Lower lobe of right lung (tissue), 2 donors: ENCODE measurements at regions not wholly inside any gene's neighbourhood (a gene's known extent, or its start where the extent isn't known, plus 50 kb on each side); places are given as distances from the start of the nearest gene placed in this dataset.

Source experiments
- ATAC-seq, 2 donors: fragments of 200-7000 bp; cut with Tn5 transposase; one replicate each; pipeline ENCODE4 v1.9.1; 2020 to 2022; ENCODE audit warnings: mild to moderate bottlenecking in 2 of 2, moderate library complexity in 2 of 2
- DNase-seq: peaks from one replicate; pipeline ENCODE4 v3.0.0-alpha.2; 2020
- H3K27ac ChIP-seq: fragments of 200-600 bp; one replicate; pipeline ENCODE4 v1.8.0; 2022
- H3K27me3 ChIP-seq: fragments of 200-600 bp; one replicate; pipeline ENCODE4 v1.8.0; 2022; ENCODE audit warnings: low read depth
- H3K36me3 ChIP-seq: fragments of 200-600 bp; one replicate; pipeline ENCODE4 v1.8.0; 2022; ENCODE audit warnings: mild to moderate bottlenecking
- H3K4me1 ChIP-seq: fragments of 200-600 bp; one replicate; pipeline ENCODE4 v1.8.0; 2022
- H3K4me3 ChIP-seq: fragments of 200-600 bp; one replicate; pipeline ENCODE4 v1.8.0; 2022; ENCODE audit warnings: mild to moderate bottlenecking
- H3K9me3 ChIP-seq: fragments of 200-600 bp; one replicate; pipeline ENCODE4 v1.8.0; 2022
- CTCF ChIP-seq: fragments of 200-600 bp; IDR thresholded peaks from one replicate; pipeline ENCODE4 v1.8.0; 2022; ENCODE audit warnings: antibody characterized with exemption, mild to moderate bottlenecking
- intact Hi-C: fragments of 100-400 bp; cut with DNase I; formaldehyde crosslinking; loops from one replicate; pipeline ENCODE4 v1.11.0; 2022
- donor health status: DM: no; HTN: yes; CAD: no; lungs with severe emphysema.

GRCh38 chr4:189073739-189074138 lies 866.9 kb upstream of the FRG1 start:
- H3K36me3 ChIP-seq, result no peaks in the 10 kb centered on the region
- no peak overlapping the region for H3K4me3 ChIP-seq
- no peak for TF ChIP-seq CTCF
- intact Hi-C loops, result no loop called here
- no peaks in the 10 kb centered on the region for H3K27me3 ChIP-seq
- H3K27ac ChIP-seq, result no peak overlapping the region
- H3K4me1 ChIP-seq, result no peaks in the 10 kb centered on the region
- H3K9me3 ChIP-seq, result no peaks in the 10 kb centered on the region
- DNase-seq (no peak), ATAC-seq (no peak)

- TF ChIP-seq CTCF, result no peak
- no peaks in the 10 kb centered on the region for H3K27me3 ChIP-seq
- H3K9me3 ChIP-seq, result no peaks in the 10 kb centered on the region
- H3K4me3 ChIP-seq, result no peak overlapping the region
- intact Hi-C loops, result no loop called here
- H3K36me3 ChIP-seq, result no peaks in the 10 kb centered on the region
- ATAC-seq (no peak), DNase-seq (no peak)
- no peaks in the 10 kb centered on the region for H3K4me1 ChIP-seq
- no peak overlapping the region for H3K27ac ChIP-seq
Measured at GRCh38 chr4:189081826-189082225, 858.8 kb upstream of the FRG1 start.

- Histone ChIP-seq H3K36me3 (no peaks in the 10 kb centered on the region), H3K27ac (no peak overlapping the region), H3K27me3 (no peaks in the 10 kb centered on the region), H3K4me1 (no peaks in the 10 kb centered on the region), H3K4me3 (no peak overlapping the region), H3K9me3 (no peaks in the 10 kb centered on the region)
- ATAC-seq (no peak), DNase-seq (no peak)
- intact Hi-C loops, result no loop called here
- TF ChIP-seq CTCF, result no peak
Measured at GRCh38 chr4:189083769-189084168, 856.9 kb upstream of the FRG1 start.

- Histone ChIP-seq H3K4me3 (no peak overlapping the region), H3K27me3 (no peaks in the 10 kb centered on the region), H3K36me3 (no peaks in the 10 kb centered on the region), H3K4me1 (no peaks in the 10 kb centered on the region), H3K9me3 (no peaks in the 10 kb centered on the region), H3K27ac (no peak overlapping the region)
- intact Hi-C loops, result no loop called here
- TF ChIP-seq CTCF, result no peak
- ATAC-seq (no peak), DNase-seq (no peak)
Measured at GRCh38 chr4:189084671-189085070, 856.0 kb upstream of the FRG1 start.

GRCh38 chr4:189087971-189088370 lies 852.7 kb upstream of the FRG1 start:
- intact Hi-C loops, result no loop called here
- TF ChIP-seq CTCF, result no peak

GRCh38 chr4:189088780-189089179 lies 851.9 kb upstream of the FRG1 start:
- H3K27ac ChIP-seq, result no peak overlapping the region
- intact Hi-C loops, result no loop called here
- H3K9me3 ChIP-seq, result no peaks in the 10 kb centered on the region
- H3K4me3 ChIP-seq, result no peak overlapping the region
- DNase-seq (no peak), ATAC-seq (no peak)
- H3K27me3 ChIP-seq, result no peaks in the 10 kb centered on the region
- no peaks in the 10 kb centered on the region for H3K36me3 ChIP-seq
- no peak for TF ChIP-seq CTCF
- H3K4me1 ChIP-seq, result no peaks in the 10 kb centered on the region

More at GRCh38 chr4:189087971-189088370, 852.7 kb upstream of the FRG1 start:
- Histone ChIP-seq H3K4me3 (no peak overlapping the region), H3K4me1 (no peaks in the 10 kb centered on the region), H3K27me3 (no peaks in the 10 kb centered on the region), H3K36me3 (no peaks in the 10 kb centered on the region), H3K9me3 (no peaks in the 10 kb centered on the region), H3K27ac (no peak overlapping the region)
- no peak for ATAC-seq
- no peak for DNase-seq
